Gastroesophageal sphincter (tissue), 4 donors: ENCODE measurements at regions not wholly inside any gene's neighbourhood (a gene's known extent, or its start where the extent isn't known, plus 50 kb on each side); places are given as distances from the start of the nearest gene placed in this dataset.

Experiments
- ATAC-seq: fragments of 150-250 bp; one replicate; pipeline ENCODE4 v1.9.1; 2016; ENCODE audit warnings: mild to moderate bottlenecking, moderate library complexity
- H3K27ac ChIP-seq, 4 donors: fragments of 200-600 bp; sonication (generic) in 3 of 4; 1 replicate in 3 of 4; 2 replicates in 1 of 4; pipeline ENCODE4 v1.5.1; 2016 to 2019
- H3K27me3 ChIP-seq: fragments of 200-600 bp; sonication (generic); one replicate; pipeline ENCODE4 v1.5.1; 2019
- H3K36me3 ChIP-seq, 2 donors: fragments of 200-600 bp; sonication (generic); one replicate each; pipeline ENCODE4 v1.5.1; 2019; ENCODE audit warnings: control low read depth in 1 of 2
- H3K4me1 ChIP-seq, 3 donors: fragments of 200-600 bp; sonication (generic); 1 replicate in 2 of 3; 2 replicates in 1 of 3; pipeline ENCODE4 v1.5.1; 2016 to 2019; ENCODE audit warnings: control low read depth in 2 of 3
- H3K4me3 ChIP-seq, 2 donors: fragments of 200-600 bp; sonication (generic); one replicate each; pipeline ENCODE4 v1.5.1; 2019; ENCODE audit warnings: mild to moderate bottlenecking in 1 of 2, moderate library complexity in 1 of 2
- H3K9me3 ChIP-seq, 3 donors: fragments of 200-600 bp; sonication (generic); one replicate each; pipeline ENCODE4 v1.5.1; 2017 to 2019; ENCODE audit warnings: control low read depth in 2 of 3
- CTCF ChIP-seq, 4 experiments: fragments of 200-600 bp in 2 of 4; fragments of 450-650 bp in 2 of 4; sonication (generic) in 1 of 4; IDR thresholded peaks; one replicate each; pipeline ENCODE4 v1.5.1; 2017 to 2019; ENCODE audit warnings: antibody characterized with exemption in 4 of 4, mild to moderate bottlenecking in 2 of 4, moderate library complexity in 2 of 4
- EP300 ChIP-seq: sonication (generic); formaldehyde crosslinking; IDR thresholded peaks from one replicate; pipeline ENCODE4 v1.6.1; 2017; ENCODE audit warnings: antibody characterized with exemption, mild to moderate bottlenecking
- POLR2A ChIP-seq, 2 donors: fragments of 450-650 bp; IDR thresholded peaks; one replicate each; pipeline ENCODE4 v1.6.1; 2017; ENCODE audit warnings: antibody characterized with exemption in 2 of 2, mild to moderate bottlenecking in 2 of 2, moderate library complexity in 1 of 2
- POLR2AphosphoS5 ChIP-seq: sonication (generic); formaldehyde crosslinking; IDR thresholded peaks from one replicate; pipeline ENCODE4 v1.6.1; 2017; ENCODE audit warnings: antibody characterized with exemption
- WGBS, 2 donors: methylation state at CpG; one replicate each; pipeline ENCODE4 v1.1.5; 2018; ENCODE audit warnings: low coverage in 1 of 2; 5-methylcytosine and 5-hydroxymethylcytosine counted together

GRCh38 chr6:7672066-7673062 lies 53.5 kb upstream of the BMP6 start:
- peak overlapping the region in 1 of 2 donors; percentile 34 for H3K4me3 ChIP-seq
- 34 to 47% methylated on average over 2 to 10 of the region's 20 CpGs for WGBS, 2 donors
- ATAC-seq = no peak

DNA sequence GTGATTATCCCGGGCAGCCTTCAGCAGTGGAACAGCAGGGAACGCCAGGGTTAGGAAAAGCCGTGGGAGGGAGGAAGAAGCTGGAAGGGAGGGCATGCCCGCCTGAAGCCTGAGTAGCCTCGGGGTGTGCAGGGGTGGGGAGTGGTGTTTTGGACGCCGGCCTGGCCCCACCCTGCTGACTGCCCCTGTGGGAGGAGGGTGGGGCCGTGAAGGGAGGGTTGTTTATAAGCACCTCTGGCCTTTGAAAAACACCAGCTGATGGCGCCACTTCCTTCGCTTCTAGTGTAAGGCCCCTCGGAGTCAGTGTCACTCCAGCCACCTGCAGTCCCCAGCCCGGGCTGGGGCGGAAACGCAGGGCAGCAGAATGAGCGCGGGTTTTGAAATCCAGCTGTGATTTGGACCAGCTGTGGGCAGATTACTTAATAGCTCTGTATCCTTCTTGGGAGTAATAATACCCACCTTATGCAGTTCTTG lies 52.8 kb upstream of the BMP6 start:
- H3K9me3 ChIP-seq = no peaks in the 10 kb centered on the region
- peak; percentile 70 for ATAC-seq
- H3K36me3 ChIP-seq = no peaks in the 10 kb centered on the region
- H3K4me3 ChIP-seq = peak overlapping the region in 1 of 2 donors; percentile 34
- peak overlapping the region in 1 of 4 donors; percentile 49 for H3K27ac ChIP-seq
- peaks cover 40% of the 10 kb centered on the region for H3K27me3 ChIP-seq
- TF ChIP-seq POLR2AphosphoS5 = no peak
- TF ChIP-seq EP300 = no peak
- TF ChIP-seq POLR2A (IDR thresholded peaks at IDR 0.05) = no peak
- no peak for TF ChIP-seq CTCF (IDR thresholded peaks at IDR 0.05)
- WGBS, 2 donors = 21% methylated on average over 3 of the region's 16 CpGs; no CpG with 5 or more reads in 1 of the 2 donors
- peaks cover 0 to 14% (median 3%) of the 10 kb centered on the region in 3 donors for H3K4me1 ChIP-seq

More at GRCh38 chr6:7672066-7673062, 53.5 kb upstream of the BMP6 start:
- Histone ChIP-seq H3K4me1 (peaks cover 0 to 14% (median 3%) of the 10 kb centered on the region in 3 donors), H3K9me3 (no peaks in the 10 kb centered on the region), H3K27ac (peak overlapping the region in 1 of 4 donors; percentile 49), H3K27me3 (peaks cover 40% of the 10 kb centered on the region), H3K36me3 (no peaks in the 10 kb centered on the region)
- TF ChIP-seq CTCF (IDR thresholded peaks at IDR 0.05) (no peak), POLR2A (IDR thresholded peaks at IDR 0.05) (no peak), POLR2AphosphoS5 (no peak), EP300 (no peak)

- Histone ChIP-seq H3K4me1 (peaks cover 0 to 14% (median 3%) of the 10 kb centered on the region in 3 donors), H3K4me3 (no peak overlapping the region), H3K27ac (no peak overlapping the region), H3K9me3 (no peaks in the 10 kb centered on the region), H3K36me3 (no peaks in the 10 kb centered on the region), H3K27me3 (peaks cover 44% of the 10 kb centered on the region)
- no peak for ATAC-seq
- WGBS, 2 donors = 66% methylated on average over 5 of the region's 6 CpGs; no CpG with 5 or more reads in 1 of the 2 donors
- TF ChIP-seq POLR2AphosphoS5 (no peak), POLR2A (IDR thresholded peaks at IDR 0.05) (no peak)
Measured at GRCh38 chr6:7674291-7674690, 51.6 kb upstream of the BMP6 start.

GRCh38 chr6:7675353-7675945 lies 50.5 kb upstream of the BMP6 start:
- H3K4me3 ChIP-seq = no peak overlapping the region
- H3K36me3 ChIP-seq = no peaks in the 10 kb centered on the region
- 71% methylated on average over 7 to 9 of the region's 10 CpGs for WGBS, 2 donors
- no peak overlapping the region for H3K27ac ChIP-seq
- TF ChIP-seq POLR2AphosphoS5 (no peak), CTCF (IDR thresholded peaks at IDR 0.05) (no peak), POLR2A (IDR thresholded peaks at IDR 0.05) (no peak), EP300 (no peak)
- no peak for ATAC-seq
- peaks cover 0 to 14% (median 3%) of the 10 kb centered on the region in 3 donors for H3K4me1 ChIP-seq
- H3K9me3 ChIP-seq = no peaks in the 10 kb centered on the region
- peaks cover 36% of the 10 kb centered on the region for H3K27me3 ChIP-seq
